WI38 (cell line): ENCODE measurements at regions not wholly inside any gene's neighbourhood (a gene's known extent, or its start where the extent isn't known, plus 50 kb on each side); places are given as distances from the start of the nearest gene placed in this dataset.

Experiments used
- H3K4me3 ChIP-seq: 2 replicates; pipeline ENCODE4 v1.5.1; 2011; ENCODE audit warnings: low read depth, mild to moderate bottlenecking, control low read depth, low read length
- CTCF ChIP-seq: IDR thresholded peaks from 2 replicates; pipeline ENCODE4 v1.5.1; 2012; ENCODE audit warnings: low read depth, mild to moderate bottlenecking, control low read depth, low read length

DNA sequence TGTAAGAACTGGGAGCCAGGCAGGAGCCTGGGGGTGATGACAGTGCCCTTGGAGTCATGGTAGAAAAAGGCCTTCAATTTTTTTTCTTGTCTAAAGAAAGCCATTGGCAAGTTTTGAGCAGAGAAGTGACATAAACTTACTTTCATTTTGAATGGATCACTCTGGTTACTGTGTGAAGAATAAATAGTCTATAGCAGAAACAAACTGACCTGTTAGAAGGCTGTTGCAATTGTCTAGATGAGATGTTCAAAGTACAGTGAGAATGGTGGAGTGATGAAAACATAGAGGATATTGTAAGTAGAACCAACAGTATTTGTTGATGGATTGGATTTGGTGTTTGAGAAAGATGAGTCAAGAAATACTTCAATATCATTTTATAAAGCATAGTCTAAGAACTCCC lies 439.9 kb downstream of the TBL1XR1 start:
- H3K4me3 ChIP-seq, result no peak overlapping the region
- no peak for TF ChIP-seq CTCF

DNA sequence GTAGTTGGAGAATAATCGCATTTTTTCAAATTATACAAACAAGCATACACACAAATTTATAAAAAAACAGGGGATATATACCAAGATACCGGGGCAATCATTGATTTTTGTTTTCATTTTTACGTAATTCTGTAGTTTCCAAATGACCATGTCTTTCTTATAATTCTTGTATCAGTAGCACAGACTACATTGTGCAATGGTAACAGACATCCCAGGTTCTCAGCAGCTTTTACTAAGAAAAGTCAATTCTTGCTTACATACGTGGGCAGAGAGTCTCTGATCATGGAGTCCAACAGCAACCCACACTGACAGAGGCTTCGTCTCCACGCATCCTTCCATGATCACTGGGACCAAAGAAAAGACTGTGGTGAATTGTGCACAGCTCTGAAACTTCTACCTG lies 441.3 kb downstream of the TBL1XR1 start:
- TF ChIP-seq CTCF, result no peak
- no peak overlapping the region for H3K4me3 ChIP-seq

GRCh38 chr3:176755552-176755951 lies 441.7 kb downstream of the TBL1XR1 start:
- no peak overlapping the region for H3K4me3 ChIP-seq
- no peak for TF ChIP-seq CTCF

- no peak for TF ChIP-seq CTCF
- H3K4me3 ChIP-seq, result no peak overlapping the region
These were observed 455.6 kb downstream of the TBL1XR1 start for GRCh38 chr3:176741664-176742047.

- no peak for TF ChIP-seq CTCF
- H3K4me3 ChIP-seq, result no peak overlapping the region
These were observed 456.2 kb downstream of the TBL1XR1 start for GRCh38 chr3:176740906-176741663.

- no peak overlapping the region for H3K4me3 ChIP-seq
These were observed 458.1 kb downstream of the TBL1XR1 start for GRCh38 chr3:176739159-176739558.

More at GRCh38 chr3:176739159-176739558, 458.1 kb downstream of the TBL1XR1 start:
- no peak for TF ChIP-seq CTCF
